Lung (tissue), 11 donors: ENCODE measurements at regions not wholly inside any gene's neighbourhood (a gene's known extent, or its start where the extent isn't known, plus 50 kb on each side); places are given as distances from the start of the nearest gene placed in this dataset.
"Not testable (repeated sequence)": the region's sequence is repeated elsewhere in the genome, so short reads cannot be mapped to it uniquely, and the experiment has no call there.

ENCODE experiments used
- ATAC-seq: fragments of 200-7000 bp; cut with Tn5 transposase; one replicate; pipeline ENCODE4 v1.9.1; 2020; ENCODE audit warnings: moderate number of reproducible peaks; ENCODE audit not compliant: insufficient read depth, low FRiP score
- DNase-seq, 3 donors: peaks; one replicate each; pipeline ENCODE4 v3.0.0-alpha.2; 2013 to 2017
- H3K27ac ChIP-seq, 2 donors: one replicate each; pipeline ENCODE4 v1.5.1; 2013; ENCODE audit warnings: mild to moderate bottlenecking in 2 of 2, moderate library complexity in 2 of 2, control low read depth in 1 of 2, inconsistent platforms in 1 of 2, low read depth in 1 of 2, low read length in 1 of 2
- H3K27me3 ChIP-seq, 3 donors: one replicate each; pipeline ENCODE4 v1.5.1; 2013; ENCODE audit warnings: low read length in 2 of 3; ENCODE audit not compliant: control insufficient read depth in 3 of 3, insufficient read depth in 3 of 3
- H3K36me3 ChIP-seq, 4 donors: one replicate each; pipeline ENCODE4 v1.5.1; 2013; ENCODE audit warnings: low read length in 4 of 4, mild to moderate bottlenecking in 1 of 4, moderate library complexity in 1 of 4; ENCODE audit not compliant: control insufficient read depth in 4 of 4, insufficient read depth in 4 of 4
- H3K4me1 ChIP-seq, 5 donors: one replicate each; pipeline ENCODE4 v1.5.1; 2013; ENCODE audit warnings: low read length in 5 of 5, mild to moderate bottlenecking in 2 of 5, moderate library complexity in 1 of 5; ENCODE audit not compliant: control insufficient read depth in 5 of 5, insufficient read depth in 5 of 5
- H3K4me3 ChIP-seq: one replicate; pipeline ENCODE4 v1.5.1; 2013; ENCODE audit warnings: mild to moderate bottlenecking, control low read depth, moderate library complexity
- H3K9ac ChIP-seq, 2 donors: one replicate each; pipeline ENCODE4 v1.5.1; 2013; ENCODE audit warnings: low read length in 2 of 2, control low read depth in 1 of 2; ENCODE audit not compliant: insufficient read depth in 1 of 2
- H3K9me3 ChIP-seq, 4 donors: one replicate each; pipeline ENCODE4 v1.5.1; 2013; ENCODE audit warnings: low read length in 3 of 4, mild to moderate bottlenecking in 1 of 4, moderate library complexity in 1 of 4; ENCODE audit not compliant: control insufficient read depth in 4 of 4, insufficient read depth in 3 of 4
- WGBS, 2 donors: extraction: QIAGEN DNeasy Blood & Tissue Kit; methylation state at CpG; one replicate each; pipeline ENCODE4 v1.1.7; 2013; 5-methylcytosine and 5-hydroxymethylcytosine counted together
- TF ChIP-seq, protein P1 (sequence below): IDR thresholded peaks from 2 replicates; pipeline ENCODE4 v1.5.1; 2012; ENCODE audit warnings: mild to moderate bottlenecking; ENCODE audit errors: control extremely low read depth, extremely low read depth
- donor health status: control.
- donor health status: control.
- donor health status: Bipolar disorder and iron deficiency.
- donor health status: healthy.
- donor health status: DM: yes; HTN: yes; CAD: no.

DNA sequence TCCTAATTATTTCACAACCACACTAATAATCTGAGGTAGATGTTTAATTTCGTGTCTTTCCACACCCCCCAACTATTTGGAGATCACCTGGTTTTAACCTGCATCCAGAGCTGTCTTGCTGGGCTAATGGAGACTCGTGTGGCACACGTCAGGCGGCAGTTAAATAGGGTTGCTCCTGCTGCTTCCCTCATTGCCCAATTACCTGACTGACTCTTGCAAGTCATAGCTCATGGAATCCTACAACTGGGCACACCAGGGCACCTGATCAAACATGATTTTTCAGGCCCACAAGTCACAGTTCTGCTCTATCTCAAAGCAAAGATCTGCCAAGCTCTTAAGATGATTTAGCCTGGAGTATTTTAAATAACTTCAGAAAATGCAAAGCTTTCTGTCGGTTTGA lies 1430.4 kb upstream of the ACVR2A start:
- 67 to 70% methylated on average over 5 of the region's 5 CpGs for WGBS, 2 donors
- Histone ChIP-seq H3K27me3 (no peaks in the 10 kb centered on the region), H3K27ac (no peak overlapping the region), H3K9ac (no peak overlapping the region), H3K9me3 (no peaks in the 10 kb centered on the region), H3K36me3 (no peaks in the 10 kb centered on the region), H3K4me3 (no peak overlapping the region), H3K4me1 (no peaks in the 10 kb centered on the region)
- DNase-seq (no peak), ATAC-seq (no peak)
- TF ChIP-seq, protein P1, sequence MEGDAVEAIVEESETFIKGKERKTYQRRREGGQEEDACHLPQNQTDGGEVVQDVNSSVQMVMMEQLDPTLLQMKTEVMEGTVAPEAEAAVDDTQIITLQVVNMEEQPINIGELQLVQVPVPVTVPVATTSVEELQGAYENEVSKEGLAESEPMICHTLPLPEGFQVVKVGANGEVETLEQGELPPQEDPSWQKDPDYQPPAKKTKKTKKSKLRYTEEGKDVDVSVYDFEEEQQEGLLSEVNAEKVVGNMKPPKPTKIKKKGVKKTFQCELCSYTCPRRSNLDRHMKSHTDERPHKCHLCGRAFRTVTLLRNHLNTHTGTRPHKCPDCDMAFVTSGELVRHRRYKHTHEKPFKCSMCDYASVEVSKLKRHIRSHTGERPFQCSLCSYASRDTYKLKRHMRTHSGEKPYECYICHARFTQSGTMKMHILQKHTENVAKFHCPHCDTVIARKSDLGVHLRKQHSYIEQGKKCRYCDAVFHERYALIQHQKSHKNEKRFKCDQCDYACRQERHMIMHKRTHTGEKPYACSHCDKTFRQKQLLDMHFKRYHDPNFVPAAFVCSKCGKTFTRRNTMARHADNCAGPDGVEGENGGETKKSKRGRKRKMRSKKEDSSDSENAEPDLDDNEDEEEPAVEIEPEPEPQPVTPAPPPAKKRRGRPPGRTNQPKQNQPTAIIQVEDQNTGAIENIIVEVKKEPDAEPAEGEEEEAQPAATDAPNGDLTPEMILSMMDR: no peak

DNA sequence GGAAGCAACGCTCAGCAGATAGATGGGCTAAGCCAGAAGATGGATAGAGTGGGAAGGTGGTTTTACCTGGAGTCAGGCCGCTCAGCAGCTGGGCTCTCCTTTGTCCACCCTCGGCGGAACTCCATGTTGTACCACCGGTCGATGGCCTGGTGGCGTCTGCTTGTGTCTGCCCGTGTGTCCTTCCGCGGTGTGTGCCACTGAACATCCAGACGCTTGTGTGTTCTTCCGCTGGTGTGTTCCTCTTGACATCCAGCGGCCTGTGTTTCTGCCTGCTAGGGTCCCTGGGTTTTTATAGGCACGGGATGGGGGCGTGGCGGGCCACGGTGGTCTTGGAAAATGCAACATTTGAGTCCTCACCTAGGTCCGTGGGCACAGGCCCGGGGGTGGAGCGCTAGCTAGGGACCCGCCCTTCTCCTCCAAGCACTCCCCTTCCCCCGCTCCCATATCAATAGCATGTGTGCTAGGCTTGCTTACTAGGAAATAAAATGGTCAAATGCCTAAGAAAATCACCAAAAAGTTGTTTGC lies 1431.7 kb upstream of the ACVR2A start:
- no peaks in the 10 kb centered on the region for H3K27me3 ChIP-seq
- H3K4me1 ChIP-seq: no peaks in the 10 kb centered on the region
- TF ChIP-seq, protein P1: no peak
- 94 to 97% methylated on average over 21 to 22 of the region's 22 CpGs for WGBS, 2 donors
- H3K27ac ChIP-seq: no peak overlapping the region
- H3K9ac ChIP-seq: no peak overlapping the region
- H3K9me3 ChIP-seq: no peaks in the 10 kb centered on the region
- no peak overlapping the region for H3K4me3 ChIP-seq
- H3K36me3 ChIP-seq: no peaks in the 10 kb centered on the region
- DNase-seq: no peak
- peak; percentile 11 for ATAC-seq

DNA sequence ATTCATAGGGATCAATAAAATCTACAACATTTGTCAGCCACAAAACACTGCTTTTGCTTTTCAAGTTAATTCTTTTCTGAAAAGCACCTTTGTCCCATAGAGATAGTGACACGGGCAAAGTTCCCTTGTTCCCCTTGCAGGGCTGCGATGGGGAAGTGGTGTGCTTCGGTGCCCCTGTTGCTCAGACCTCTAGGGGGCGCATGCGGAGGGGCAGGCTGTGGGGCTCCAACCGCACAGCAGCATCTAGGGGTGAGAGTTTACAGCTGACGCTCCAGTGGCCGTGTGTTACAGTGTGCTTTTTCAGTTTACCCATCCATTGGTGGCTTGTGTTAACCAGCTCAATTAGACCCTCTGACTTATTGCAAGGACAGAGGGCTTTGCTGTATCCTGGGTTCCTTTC lies 1432.2 kb upstream of the ACVR2A start:
- no peaks in the 10 kb centered on the region for H3K9me3 ChIP-seq
- TF ChIP-seq, protein P1: no peak
- no peak for DNase-seq
- ATAC-seq: no peak
- no peak overlapping the region for H3K4me3 ChIP-seq
- no peaks in the 10 kb centered on the region for H3K4me1 ChIP-seq
- 95 to 96% methylated on average over 8 of the region's 8 CpGs for WGBS, 2 donors
- no peaks in the 10 kb centered on the region for H3K27me3 ChIP-seq
- H3K27ac ChIP-seq: no peak overlapping the region
- H3K36me3 ChIP-seq: no peaks in the 10 kb centered on the region
- no peak overlapping the region for H3K9ac ChIP-seq

DNA sequence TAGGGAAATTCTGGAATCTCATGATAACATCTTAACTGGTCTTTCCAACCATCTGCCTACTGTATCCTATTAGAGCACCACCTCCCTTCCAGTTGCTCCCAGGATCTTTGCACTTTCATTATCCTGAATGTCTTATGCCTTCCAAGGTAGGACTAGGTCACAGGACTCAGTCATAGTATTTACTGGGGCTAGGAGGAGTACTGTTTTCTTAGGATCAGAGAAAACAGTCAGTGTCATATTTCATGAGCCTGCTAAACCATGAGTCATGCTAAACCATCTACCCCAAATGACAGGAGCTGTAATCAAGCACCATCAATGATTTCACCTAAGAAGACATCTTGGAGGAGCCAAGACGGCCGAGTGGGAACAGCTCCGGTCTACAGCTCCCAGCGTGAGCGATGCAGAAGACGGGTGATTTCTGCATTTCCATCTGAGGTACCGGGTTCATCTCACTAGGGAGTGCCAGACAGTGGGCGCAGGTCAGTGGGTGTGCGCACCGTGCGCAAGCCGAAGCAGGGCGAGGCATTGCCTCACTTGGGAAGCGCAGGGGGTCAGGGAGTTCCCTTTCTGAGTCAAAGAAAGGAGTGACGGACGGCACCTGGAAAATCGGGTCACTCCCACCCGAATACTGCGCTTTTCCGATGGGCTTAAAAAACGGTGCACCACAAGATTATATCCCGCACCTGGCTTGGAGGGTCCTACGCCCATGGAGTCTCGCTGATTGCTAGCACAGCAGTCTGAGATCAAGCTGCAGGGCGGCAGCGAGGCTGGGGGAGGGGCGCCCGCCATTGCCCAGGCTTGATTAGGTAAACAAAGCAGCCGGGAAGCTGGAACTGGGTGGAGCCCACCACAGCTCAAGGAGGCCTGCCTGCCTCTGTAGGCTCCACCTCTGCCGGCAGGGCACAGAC lies 1439.2 kb upstream of the ACVR2A start:
- H3K36me3 ChIP-seq, H3K27ac ChIP-seq, ATAC-seq, H3K9me3 ChIP-seq, DNase-seq, H3K4me3 ChIP-seq, H3K27me3 ChIP-seq, H3K4me1 ChIP-seq, H3K9ac ChIP-seq: not testable (repeated sequence)
- WGBS, 2 donors: 93 to 95% methylated on average over 25 to 30 of the region's 30 CpGs

DNA sequence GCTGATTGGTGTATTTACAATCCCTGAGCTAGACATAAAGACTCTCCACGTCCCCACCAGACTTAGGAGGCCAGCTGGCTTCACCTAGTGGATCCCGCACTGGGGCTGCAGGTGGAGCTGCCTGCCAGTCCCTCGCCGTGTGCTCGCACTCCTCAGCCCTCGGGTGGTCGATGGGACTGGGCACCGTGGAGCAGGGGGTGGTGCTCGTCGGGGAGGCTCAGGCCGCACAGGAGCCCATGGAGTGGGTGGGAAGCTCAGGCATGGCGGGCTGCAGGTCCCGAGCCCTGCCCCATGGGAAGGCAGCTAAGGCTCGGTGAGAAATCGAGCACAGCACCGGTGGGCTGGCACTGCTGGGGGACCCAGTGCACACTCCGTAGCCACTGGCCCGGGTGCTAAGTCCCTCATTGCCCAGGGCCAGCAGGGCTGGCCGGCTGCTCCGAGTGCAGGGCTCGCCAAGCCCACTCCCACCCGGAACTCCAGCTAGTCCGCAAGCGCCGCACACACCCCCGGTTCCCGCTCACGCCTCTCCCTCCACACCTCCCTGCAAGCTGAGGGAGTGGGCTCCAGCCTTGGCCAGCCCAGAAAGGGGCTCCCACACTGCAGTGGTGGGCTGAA lies 1441.2 kb upstream of the ACVR2A start:
- not testable (repeated sequence) for ATAC-seq, H3K9ac ChIP-seq, DNase-seq

More for the DNA sequence above, 1441.2 kb upstream of the ACVR2A start:
- not testable (repeated sequence) for H3K27ac ChIP-seq, H3K4me1 ChIP-seq, H3K27me3 ChIP-seq, H3K4me3 ChIP-seq, H3K36me3 ChIP-seq, H3K9me3 ChIP-seq
- 91 to 97% methylated on average over 22 to 28 of the region's 28 CpGs for WGBS, 2 donors
